GM18907 (cell line): ENCODE measurements at regions not wholly inside any gene's neighbourhood (a gene's known extent, or its start where the extent isn't known, plus 50 kb on each side); places are given as distances from the start of the nearest gene placed in this dataset.
"Not testable (repeated sequence)": the region's sequence is repeated elsewhere in the genome, so short reads cannot be mapped to it uniquely, and the experiment has no call there.

ENCODE experiments used
- ATAC-seq: cut with Tn5 transposase; IDR thresholded peaks from one replicate; pipeline ENCODE4 v1.9.1; 2021; ENCODE audit warnings: mild to moderate bottlenecking, moderate library complexity; ENCODE audit not compliant: unreplicated experiment

DNA sequence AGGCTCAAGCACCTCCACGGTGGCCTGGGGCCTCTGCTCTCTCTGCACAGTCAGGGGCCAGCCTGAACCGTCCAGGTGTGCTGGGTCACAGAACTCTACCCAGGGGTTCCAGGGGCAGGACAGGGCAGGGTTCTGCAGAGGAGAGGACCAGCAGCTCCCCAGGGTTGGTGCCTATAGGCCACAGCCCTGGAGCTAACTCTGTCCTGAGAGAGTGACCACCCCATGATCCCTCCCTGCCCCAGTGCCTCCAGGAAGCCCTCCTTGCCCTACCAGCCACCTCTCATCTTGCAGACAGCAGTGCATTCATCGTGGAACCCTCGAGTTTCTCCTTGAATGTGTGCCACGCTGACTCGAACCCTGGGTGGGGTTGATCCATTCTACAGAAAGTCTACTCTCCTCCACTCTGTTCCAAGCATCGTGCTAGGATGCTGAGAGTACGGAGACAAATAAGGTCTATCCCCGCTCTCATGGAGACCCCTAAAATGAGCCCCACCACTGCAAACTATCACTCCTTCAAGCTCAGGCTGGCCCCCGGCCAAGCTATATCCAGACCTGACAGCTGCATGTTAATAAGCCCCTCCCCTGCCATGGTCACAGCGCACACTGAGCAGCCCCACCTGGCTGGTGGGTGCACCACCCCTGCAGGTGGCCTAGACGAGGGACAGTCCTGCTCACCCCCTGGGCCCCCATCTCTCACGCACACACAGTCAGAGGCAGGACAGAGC, 138.1 kb upstream of the FOXD4L5 start:
- not testable (repeated sequence) for ATAC-seq

- not testable (repeated sequence) for ATAC-seq
Observed at GRCh38 chr9:65421486-65421885, 136.5 kb upstream of the FOXD4L5 start.

DNA sequence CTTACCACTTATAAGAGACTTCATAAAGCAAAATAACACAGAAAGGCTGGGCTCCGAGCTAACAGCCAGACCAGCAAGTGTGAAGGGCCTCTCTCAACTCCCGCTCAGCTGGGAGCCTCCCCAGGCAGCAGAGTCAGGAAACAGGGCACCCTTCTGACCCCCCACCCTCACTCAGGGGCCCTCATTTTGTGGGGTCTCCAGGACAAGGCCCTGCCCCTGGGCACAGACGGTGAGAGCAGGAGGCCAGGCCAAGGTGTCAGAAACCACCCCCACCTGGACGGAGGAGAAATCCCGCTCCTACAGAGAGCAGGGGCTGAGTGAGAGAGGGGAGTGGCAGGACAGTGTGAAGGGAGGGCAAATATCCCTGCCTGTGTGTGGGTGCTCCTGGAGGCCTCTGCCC, 135.8 kb upstream of the FOXD4L5 start:
- ATAC-seq, result no peak

GRCh38 chr9:65418966-65419365, 134.0 kb upstream of the FOXD4L5 start:
- not testable (repeated sequence) for ATAC-seq

- not testable (repeated sequence) for ATAC-seq
Observed at GRCh38 chr9:65416948-65417347, 131.9 kb upstream of the FOXD4L5 start.

DNA sequence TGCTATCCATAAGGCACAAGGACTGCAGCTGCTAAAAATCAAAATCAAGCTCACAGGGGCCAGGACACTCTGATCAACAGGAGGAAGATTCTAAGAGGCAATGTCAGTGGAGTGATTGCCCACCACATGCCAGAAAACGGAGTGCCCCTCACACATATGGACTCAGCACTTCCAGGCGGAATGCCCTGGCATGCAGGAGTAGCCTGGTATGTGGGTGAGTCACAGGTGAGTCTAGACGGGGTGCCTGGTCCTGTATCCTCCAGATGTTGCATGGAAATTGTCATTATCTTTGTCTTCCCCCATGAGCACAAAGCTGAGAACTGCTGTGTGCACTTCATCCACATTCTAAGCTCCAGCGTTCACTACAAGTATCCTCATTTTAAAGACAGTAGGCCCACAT, 129.2 kb upstream of the FOXD4L5 start:
- not testable (repeated sequence) for ATAC-seq

DNA sequence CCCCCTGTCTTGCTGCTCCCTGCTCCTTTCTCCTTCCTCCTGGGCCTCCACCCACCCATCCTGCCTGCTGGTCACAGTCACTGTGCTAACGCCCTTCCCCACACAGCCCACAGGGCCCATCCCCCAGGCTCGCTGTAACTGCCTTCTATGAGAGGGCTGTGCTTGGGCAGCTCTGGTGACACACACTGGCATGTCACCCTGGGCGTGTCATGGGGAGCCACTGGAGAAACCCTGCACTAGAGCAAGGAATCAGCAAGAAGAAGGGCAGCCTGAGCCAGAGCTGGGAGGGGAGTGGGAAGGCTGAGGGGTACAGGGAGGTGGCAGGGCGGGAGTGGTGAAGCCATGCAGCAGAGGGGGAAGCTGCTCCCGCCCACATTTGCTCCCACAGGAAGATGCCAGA, 128.4 kb upstream of the FOXD4L5 start:
- not testable (repeated sequence) for ATAC-seq

DNA sequence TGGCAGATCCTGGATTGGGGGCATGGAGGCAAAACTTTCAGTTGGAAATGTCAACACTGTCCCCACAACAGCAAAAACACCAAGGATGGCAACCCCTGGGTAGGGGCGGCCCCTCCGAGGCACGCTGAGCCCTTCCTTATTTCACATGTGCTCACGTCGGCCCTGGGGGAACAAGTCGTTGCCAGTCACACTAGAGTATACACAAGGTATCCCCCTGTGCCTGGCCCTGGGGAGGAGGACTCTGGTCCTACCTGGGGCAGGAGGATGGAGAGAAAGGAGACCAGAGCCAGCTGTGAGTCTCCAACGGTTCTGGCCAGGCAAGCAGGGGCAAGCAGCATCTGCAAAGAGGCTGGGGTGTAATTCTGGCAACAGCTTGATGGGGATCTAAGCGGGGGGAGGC, 126.9 kb upstream of the FOXD4L5 start:
- no peak for ATAC-seq

- ATAC-seq, result no peak
Observed at GRCh38 chr9:65411336-65411735, 126.3 kb upstream of the FOXD4L5 start.

GRCh38 chr9:65410926-65411325, 125.9 kb upstream of the FOXD4L5 start:
- no peak for ATAC-seq

DNA sequence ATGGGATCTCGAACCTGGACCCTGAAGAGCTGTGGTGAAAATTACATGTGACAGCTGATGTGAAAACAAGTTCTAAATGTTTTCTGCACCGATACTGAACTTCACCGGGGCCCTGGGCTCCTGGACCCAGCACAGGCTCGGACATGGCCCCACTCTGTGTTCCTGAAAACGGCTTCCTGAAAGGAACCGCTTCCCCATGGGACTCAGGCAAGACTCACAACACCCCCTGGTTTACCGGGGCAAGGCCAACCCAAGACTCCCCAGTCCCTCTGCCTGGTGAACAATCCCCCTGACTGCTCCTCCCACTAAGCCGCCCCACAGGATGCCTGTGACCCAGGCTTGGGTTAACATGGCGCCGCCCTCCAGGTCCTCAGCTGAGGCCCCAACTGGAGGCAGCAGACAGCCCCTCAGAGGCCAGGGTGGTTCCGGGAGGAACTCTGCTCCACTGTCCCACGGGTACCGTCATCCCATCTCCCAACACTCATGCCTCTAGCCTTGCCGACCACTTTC, 124.5 kb upstream of the FOXD4L5 start:
- no peak for ATAC-seq

- not testable (repeated sequence) for ATAC-seq
Observed at GRCh38 chr9:65408806-65409205, 123.8 kb upstream of the FOXD4L5 start.

DNA sequence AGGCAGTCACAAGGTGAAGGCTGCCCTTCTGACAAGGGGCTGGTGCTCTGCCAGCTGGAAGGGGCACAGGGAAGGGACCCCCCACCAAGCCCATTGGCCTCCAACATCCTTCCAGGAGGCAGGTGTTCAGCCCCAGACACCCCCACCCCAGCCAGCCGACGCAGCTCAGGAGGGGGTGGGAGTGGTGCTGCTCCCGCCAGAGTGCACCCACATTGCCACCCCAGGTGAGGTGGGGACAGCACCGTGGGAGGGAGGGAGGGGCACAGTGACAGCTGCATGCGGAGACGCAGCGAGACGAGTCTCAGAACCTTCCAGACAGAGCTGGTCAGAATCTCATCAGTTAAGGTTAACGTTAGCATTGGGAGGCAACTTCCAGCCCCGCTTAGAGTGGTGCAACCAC, 121.6 kb upstream of the FOXD4L5 start:
- ATAC-seq, result not testable (repeated sequence)

DNA sequence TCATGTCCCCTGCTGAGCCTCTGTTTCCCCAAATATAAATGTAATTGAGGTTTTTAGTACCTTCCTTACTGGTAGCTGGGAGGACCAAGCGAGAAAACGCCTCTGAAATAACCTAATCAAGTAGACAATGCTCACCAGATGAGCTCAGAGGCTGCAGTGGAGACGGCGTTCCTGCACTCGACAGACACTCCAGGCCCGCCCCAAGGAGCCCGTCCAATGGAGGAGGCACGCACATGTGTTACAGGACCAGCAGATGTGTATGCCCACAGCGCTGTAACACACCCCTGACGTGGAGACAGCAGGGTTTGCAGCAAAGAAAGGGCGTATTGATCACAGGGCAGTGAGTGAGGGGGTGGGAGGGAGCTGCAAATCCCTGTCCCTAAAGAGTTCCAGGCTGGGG, 120.8 kb upstream of the FOXD4L5 start:
- ATAC-seq, result not testable (repeated sequence)

- ATAC-seq, result no peak
Observed at GRCh38 chr9:65405253-65405652, 120.2 kb upstream of the FOXD4L5 start.

DNA sequence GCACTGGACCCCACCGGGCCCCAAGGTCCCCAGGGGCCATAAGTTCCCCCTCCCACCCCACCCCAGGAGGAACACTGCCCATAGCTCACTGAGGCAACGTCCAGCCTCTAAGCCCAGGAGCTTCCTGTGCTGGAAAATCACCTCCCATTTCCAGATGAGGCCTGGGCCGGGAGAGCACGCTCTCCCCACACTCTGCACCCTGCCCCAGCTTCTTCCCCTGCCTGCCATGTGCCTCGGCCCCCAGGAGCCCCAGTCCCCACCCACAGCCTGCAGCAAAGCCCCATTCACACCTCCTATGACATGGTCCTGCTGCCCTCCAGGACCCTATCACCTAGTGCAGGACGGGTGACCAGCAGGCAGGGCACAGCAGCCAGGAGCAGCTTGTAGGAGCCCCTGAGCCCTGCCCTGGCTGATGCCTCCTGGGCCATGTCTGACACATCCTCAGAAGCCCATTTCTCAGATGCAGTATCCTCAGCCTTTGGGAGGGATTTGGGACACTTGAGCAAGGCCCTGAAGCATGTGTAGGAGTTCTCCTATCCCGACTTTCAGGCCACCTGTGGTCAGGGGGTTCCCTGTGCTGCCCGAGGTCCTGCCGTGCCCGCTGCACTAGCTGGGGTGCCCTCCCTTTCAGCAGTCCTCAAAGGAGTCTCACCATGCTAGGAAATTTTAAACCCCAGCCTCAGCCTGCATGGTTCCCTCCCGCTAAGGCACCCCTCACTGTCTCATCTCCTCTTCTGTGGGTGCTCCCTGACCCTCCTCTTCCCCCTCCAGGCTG, 119.4 kb upstream of the FOXD4L5 start:
- no peak for ATAC-seq

DNA sequence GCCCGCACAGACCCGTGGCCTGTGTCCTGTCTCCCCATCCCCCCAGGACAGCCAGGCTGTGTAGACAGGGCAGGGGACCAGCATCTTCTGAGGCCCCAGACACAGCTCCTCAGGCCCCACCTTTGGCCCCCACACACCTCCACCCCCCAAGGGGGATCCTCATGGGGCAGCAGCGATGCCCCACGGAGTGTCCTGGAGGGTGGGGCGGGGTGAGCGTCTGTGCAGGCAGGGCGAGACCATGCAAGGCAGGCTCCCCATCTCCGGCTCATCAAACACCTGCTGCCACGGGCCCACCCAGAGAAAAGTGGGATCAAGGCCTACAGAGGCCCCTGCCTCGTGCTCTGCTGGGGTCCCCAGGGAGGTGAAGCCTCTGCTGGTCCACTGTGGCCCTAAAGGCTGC, 118.7 kb upstream of the FOXD4L5 start:
- ATAC-seq, result no peak

GRCh38 chr9:65403072-65403471, 118.1 kb upstream of the FOXD4L5 start:
- ATAC-seq, result not testable (repeated sequence)

GRCh38 chr9:65402206-65402870, 117.3 kb upstream of the FOXD4L5 start:
- not testable (repeated sequence) for ATAC-seq

GRCh38 chr9:65401456-65402045, 116.5 kb upstream of the FOXD4L5 start:
- ATAC-seq, result not testable (repeated sequence)

DNA sequence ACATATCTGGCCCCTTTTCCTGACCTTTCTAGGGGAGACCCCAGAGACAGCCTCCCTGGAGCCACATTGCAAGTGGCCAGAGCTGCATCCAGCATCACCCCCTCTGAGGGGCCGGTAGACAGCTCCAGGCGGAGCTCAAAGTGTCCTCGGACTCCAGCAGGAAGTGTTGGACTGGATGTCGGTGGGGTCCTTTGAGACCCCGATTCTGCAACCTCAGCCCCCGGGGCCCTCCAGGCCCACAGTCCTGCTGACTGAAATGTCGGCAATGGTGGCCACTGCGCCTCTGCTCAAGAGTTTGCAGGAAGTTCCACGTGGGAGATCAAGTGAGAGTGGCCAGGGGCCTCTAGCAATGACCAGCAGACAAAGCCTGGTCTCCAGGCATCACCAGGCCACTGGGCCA, 115.9 kb upstream of the FOXD4L5 start:
- no peak for ATAC-seq
